HCT116 (cell line): ENCODE measurements at regions not wholly inside any gene's neighbourhood (a gene's known extent, or its start where the extent isn't known, plus 50 kb on each side); places are given as distances from the start of the nearest gene placed in this dataset.

ENCODE experiments used
- ATAC-seq: fragments of 200-7000 bp; cut with Tn5 transposase; 2 replicates; pipeline ENCODE4 v1.9.1; 2020; ENCODE audit warnings: mild to moderate bottlenecking, moderate library complexity
- BruUV-seq: library from RNA; stranded (reverse); fragments of 400-500 nt; replicated peaks from 2 replicates; lab custom pipeline; 2021; lab: Mats Ljungman, UMichigan
- CTCF ChIA-PET: fragments of 300-600 bp; sonication (Branson Sonifier 250); formaldehyde crosslinking; loops from one replicate; lab custom pipeline; 2021; ENCODE audit warnings: antibody characterized with exemption; lab: Charles Lee
- POLR2A ChIA-PET: fragments of 300-600, 350-600 bp; sonication (Branson Sonifier 250); formaldehyde crosslinking; loops from one replicate; lab custom pipeline; 2021; ENCODE audit warnings: antibody characterized with exemption; lab: Charles Lee
- RAD21 ChIA-PET, 2 experiments: fragments of 300-600 bp; sonication (Branson Sonifier 250); formaldehyde crosslinking; loops; one replicate each; lab custom pipeline; 2023; ENCODE audit warnings: low total read pairs in 2 of 2; ENCODE audit not compliant: uncharacterized antibody in 2 of 2, unreplicated experiment in 2 of 2, low non-redundant PET in 1 of 2; lab: Charles Lee
- DNase-seq: peaks from one replicate; pipeline ENCODE4 v3.0.0-alpha.2; 2010; ENCODE audit warnings: low read depth, low spot score
- H2AFZ ChIP-seq: fragments of 200-600 bp; shearing (Covaris generic), sonication (generic); 2 replicates; pipeline ENCODE4 v1.6.1; 2017; ENCODE audit warnings: low read depth, mixed run types, mixed read lengths, antibody characterized with exemption, low read length; ENCODE audit not compliant: poor library complexity, severe bottlenecking
- H3K27ac ChIP-seq: 2 replicates; pipeline ENCODE4 v1.5.1; 2012; ENCODE audit warnings: low read depth, low read length
- H3K27me3 ChIP-seq: fragments of 200-600 bp; sonication (generic); 2 replicates; pipeline ENCODE4 v1.6.1; 2016; ENCODE audit warnings: mixed run types, low read length, mixed read lengths; ENCODE audit not compliant: insufficient read depth
- H3K36me3 ChIP-seq, 2 experiments: fragments of 200-500 bp in 1 of 2; fragments of 200-600 bp in 1 of 2; sonication (Bioruptor generic) in 1 of 2; sonication (generic) in 1 of 2; 2 replicates each; pipeline versions ENCODE4 v1.5.1 to v1.6.1; 2014 to 2016; ENCODE audit warnings: low read length in 2 of 2, inconsistent platforms in 1 of 2, mixed read lengths in 1 of 2, mixed run types in 1 of 2; ENCODE audit not compliant: insufficient read depth in 2 of 2, control insufficient read depth in 1 of 2
- H3K4me1 ChIP-seq, 2 experiments: fragments of 200-600 bp in 1 of 2; sonication (generic) in 1 of 2; 2 replicates each; pipeline versions ENCODE4 v1.5.1 to v1.6.1; 2012 to 2017; ENCODE audit warnings: low read length in 2 of 2, inconsistent platforms in 1 of 2, mild to moderate bottlenecking in 1 of 2, mixed read lengths in 1 of 2, mixed run types in 1 of 2, moderate library complexity in 1 of 2; ENCODE audit not compliant: insufficient read depth in 2 of 2, control insufficient read depth in 1 of 2
- H3K4me2 ChIP-seq: fragments of 200-600 bp; sonication (generic); 2 replicates; pipeline ENCODE4 v1.6.1; 2017; ENCODE audit warnings: mixed run types, low read length, mixed read lengths
- H3K4me3 ChIP-seq, 2 experiments: fragments of 200-600 bp in 1 of 2; sonication (generic) in 1 of 2; replicated peaks in 1 of 2; 2 replicates each; pipeline ENCODE4 v1.5.1; 2011 to 2016; ENCODE audit warnings: low read length in 2 of 2, control low read depth in 1 of 2, low read depth in 1 of 2, mild to moderate bottlenecking in 1 of 2, mixed read lengths in 1 of 2, mixed run types in 1 of 2
- H3K79me2 ChIP-seq: fragments of 200-600 bp; sonication (generic); 2 replicates; pipeline ENCODE4 v1.6.1; 2017; ENCODE audit warnings: mild to moderate bottlenecking, mixed run types, low read length, moderate library complexity, mixed read lengths; ENCODE audit not compliant: insufficient read depth
- H3K9ac ChIP-seq: fragments of 200-600 bp; sonication (generic); 2 replicates; pipeline ENCODE4 v1.6.1; 2016; ENCODE audit warnings: low read length, mixed read lengths
- H3K9me2 ChIP-seq: fragments of 200-600 bp; sonication (generic), shearing (Covaris generic); 2 replicates; pipeline ENCODE4 v1.6.1; 2017; ENCODE audit warnings: mixed run types, mild to moderate bottlenecking, moderate library complexity; ENCODE audit not compliant: insufficient read depth
- H3K9me3 ChIP-seq, 2 experiments: fragments of 200-500 bp in 1 of 2; fragments of 200-600 bp in 1 of 2; sonication (Bioruptor generic) in 1 of 2; sonication (generic) in 1 of 2; 2 replicates each; pipeline ENCODE4 v1.6.1; 2014 to 2017; ENCODE audit warnings: low read length in 2 of 2, mixed read lengths in 2 of 2, inconsistent platforms in 1 of 2, low read depth in 1 of 2, mild to moderate bottlenecking in 1 of 2, mixed run types in 1 of 2, moderate library complexity in 1 of 2; ENCODE audit not compliant: control insufficient read depth in 1 of 2, insufficient read depth in 1 of 2
- H4K20me1 ChIP-seq: fragments of 200-600 bp; sonication (generic), shearing (Covaris generic); 2 replicates; pipeline ENCODE4 v1.6.1; 2017; ENCODE audit warnings: mixed run types, mild to moderate bottlenecking, moderate library complexity; ENCODE audit not compliant: insufficient read depth
- EGR1 ChIP-seq: IDR thresholded peaks from 2 replicates; pipeline ENCODE4 v1.6.1; 2012; ENCODE audit warnings: low read depth
- ELF1 ChIP-seq: IDR thresholded peaks from 2 replicates; pipeline ENCODE4 v1.6.1; 2012; ENCODE audit warnings: low read depth, borderline replicate concordance
- EZH2 ChIP-seq: fragments of 200-600 bp; sonication (generic); IDR thresholded peaks from 2 replicates; pipeline ENCODE4 v1.6.1; 2017; ENCODE audit warnings: antibody characterized with exemption, mixed run types
- JUND ChIP-seq: IDR thresholded peaks from 2 replicates; pipeline ENCODE4 v1.6.1; 2012
- POLR2A ChIP-seq: IDR thresholded peaks from 2 replicates; pipeline ENCODE4 v1.7.0; 2011; ENCODE audit warnings: borderline replicate concordance; ENCODE audit not compliant: insufficient read depth, insufficient read length; ENCODE audit errors: extremely low read depth
- POLR2AphosphoS5 ChIP-seq: IDR thresholded peaks from 2 replicates; pipeline ENCODE4 v1.6.1; 2011; ENCODE audit warnings: mild to moderate bottlenecking, low read depth, low read length, moderate library complexity
- SIN3A ChIP-seq: IDR thresholded peaks from 2 replicates; pipeline ENCODE4 v1.6.1; 2012; ENCODE audit warnings: low read depth
- YY1 ChIP-seq: IDR thresholded peaks from 2 replicates; pipeline ENCODE4 v1.6.1; 2011; ENCODE audit warnings: low read length, low read depth, moderate library complexity, mild to moderate bottlenecking; ENCODE audit not compliant: insufficient replicate concordance; ENCODE audit errors: extremely low read depth
- ZFX ChIP-seq: fragments of 450-650 bp; IDR thresholded peaks from 2 replicates; pipeline ENCODE4 v1.6.1; 2017
- ZNF274 ChIP-seq: fragments of 200-500 bp; sonication (Bioruptor generic); IDR thresholded peaks from 2 replicates; pipeline ENCODE4 v1.6.1; 2014; ENCODE audit warnings: mild to moderate bottlenecking, low read depth, low read length, inconsistent platforms
- intact Hi-C: fragments of 100-400 bp; cut with micrococcal nuclease; formaldehyde crosslinking; loops from 2 replicates; pipeline ENCODE4 v1.10.0; 2022
- TF ChIP-seq, protein P1 (sequence below): IDR thresholded peaks from 2 replicates; pipeline ENCODE4 v1.6.1; 2011; ENCODE audit warnings: mild to moderate bottlenecking, low read length, moderate library complexity; ENCODE audit not compliant: insufficient replicate concordance; ENCODE audit errors: extremely low read depth
- TF ChIP-seq, protein P2 (sequence below): IDR thresholded peaks from 2 replicates; pipeline ENCODE4 v1.6.1; 2012
- TF ChIP-seq, protein P3 (sequence below), 3 experiments: fragments of 200-600 bp in 1 of 3; sonication (generic) in 1 of 3; IDR thresholded peaks in 2 of 3; conservative IDR thresholded peaks in 1 of 3; 2 replicates each; pipeline ENCODE4 v1.5.1; 2012 to 2017; ENCODE audit warnings: low read depth in 2 of 3, low read length in 2 of 3, antibody characterized with exemption in 1 of 3, borderline replicate concordance in 1 of 3, control low read depth in 1 of 3, mild to moderate bottlenecking in 1 of 3, mixed read lengths in 1 of 3, mixed run types in 1 of 3, moderate library complexity in 1 of 3; ENCODE audit not compliant: insufficient read depth in 1 of 3
- TF ChIP-seq, protein P4 (sequence below): IDR thresholded peaks from 2 replicates; pipeline ENCODE4 v1.6.1; 2012

DNA sequence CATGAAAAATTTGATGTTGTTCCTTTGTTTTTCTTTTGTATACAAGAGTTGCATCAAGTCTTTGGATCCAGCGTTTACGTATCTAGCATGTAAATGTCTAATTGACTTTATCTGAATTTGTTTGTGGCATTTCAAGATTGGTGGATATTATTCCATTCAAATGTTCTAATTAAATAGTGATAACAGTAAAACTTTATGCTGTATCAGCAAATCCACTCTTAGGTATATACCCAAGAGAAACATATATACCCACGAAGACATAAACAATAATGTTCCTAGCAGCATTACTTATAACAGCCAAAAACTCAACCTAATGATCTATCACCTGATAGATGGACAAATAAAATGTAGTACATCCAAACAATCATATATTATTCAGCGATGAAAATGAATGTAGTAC, 579.4 kb upstream of the LRATD1 start:
- Histone ChIP-seq H3K27me3 (no peaks in the 10 kb centered on the region), H3K36me3 (no peaks in the 10 kb centered on the region), H2AFZ (no peak overlapping the region), H3K9ac (no peak overlapping the region), H3K4me3 (no peak overlapping the region), H3K79me2 (no peaks in the 10 kb centered on the region), H4K20me1 (no peaks in the 10 kb centered on the region), H3K9me2 (no peaks in the 10 kb centered on the region), H3K27ac (no peak overlapping the region), H3K9me3 (peaks cover 9 to 20% of the 10 kb centered on the region in 2 experiments; a peak in 2 of 4 replicates), H3K4me2 (no peak overlapping the region), H3K4me1 (no peaks in the 10 kb centered on the region)
- TF ChIP-seq POLR2A (no peak), JUND (no peak), ZNF274 (no peak), EGR1 (no peak), ZFX (no peak), SIN3A (no peak), ELF1 (no peak), YY1 (no peak), EZH2 (no peak), POLR2AphosphoS5 (no peak)
- TF ChIP-seq, protein P1, sequence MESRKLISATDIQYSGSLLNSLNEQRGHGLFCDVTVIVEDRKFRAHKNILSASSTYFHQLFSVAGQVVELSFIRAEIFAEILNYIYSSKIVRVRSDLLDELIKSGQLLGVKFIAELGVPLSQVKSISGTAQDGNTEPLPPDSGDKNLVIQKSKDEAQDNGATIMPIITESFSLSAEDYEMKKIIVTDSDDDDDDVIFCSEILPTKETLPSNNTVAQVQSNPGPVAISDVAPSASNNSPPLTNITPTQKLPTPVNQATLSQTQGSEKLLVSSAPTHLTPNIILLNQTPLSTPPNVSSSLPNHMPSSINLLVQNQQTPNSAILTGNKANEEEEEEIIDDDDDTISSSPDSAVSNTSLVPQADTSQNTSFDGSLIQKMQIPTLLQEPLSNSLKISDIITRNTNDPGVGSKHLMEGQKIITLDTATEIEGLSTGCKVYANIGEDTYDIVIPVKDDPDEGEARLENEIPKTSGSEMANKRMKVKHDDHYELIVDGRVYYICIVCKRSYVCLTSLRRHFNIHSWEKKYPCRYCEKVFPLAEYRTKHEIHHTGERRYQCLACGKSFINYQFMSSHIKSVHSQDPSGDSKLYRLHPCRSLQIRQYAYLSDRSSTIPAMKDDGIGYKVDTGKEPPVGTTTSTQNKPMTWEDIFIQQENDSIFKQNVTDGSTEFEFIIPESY: no peak
- TF ChIP-seq, protein P2, sequence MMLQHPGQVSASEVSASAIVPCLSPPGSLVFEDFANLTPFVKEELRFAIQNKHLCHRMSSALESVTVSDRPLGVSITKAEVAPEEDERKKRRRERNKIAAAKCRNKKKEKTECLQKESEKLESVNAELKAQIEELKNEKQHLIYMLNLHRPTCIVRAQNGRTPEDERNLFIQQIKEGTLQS: no peak
- TF ChIP-seq, protein P3, sequence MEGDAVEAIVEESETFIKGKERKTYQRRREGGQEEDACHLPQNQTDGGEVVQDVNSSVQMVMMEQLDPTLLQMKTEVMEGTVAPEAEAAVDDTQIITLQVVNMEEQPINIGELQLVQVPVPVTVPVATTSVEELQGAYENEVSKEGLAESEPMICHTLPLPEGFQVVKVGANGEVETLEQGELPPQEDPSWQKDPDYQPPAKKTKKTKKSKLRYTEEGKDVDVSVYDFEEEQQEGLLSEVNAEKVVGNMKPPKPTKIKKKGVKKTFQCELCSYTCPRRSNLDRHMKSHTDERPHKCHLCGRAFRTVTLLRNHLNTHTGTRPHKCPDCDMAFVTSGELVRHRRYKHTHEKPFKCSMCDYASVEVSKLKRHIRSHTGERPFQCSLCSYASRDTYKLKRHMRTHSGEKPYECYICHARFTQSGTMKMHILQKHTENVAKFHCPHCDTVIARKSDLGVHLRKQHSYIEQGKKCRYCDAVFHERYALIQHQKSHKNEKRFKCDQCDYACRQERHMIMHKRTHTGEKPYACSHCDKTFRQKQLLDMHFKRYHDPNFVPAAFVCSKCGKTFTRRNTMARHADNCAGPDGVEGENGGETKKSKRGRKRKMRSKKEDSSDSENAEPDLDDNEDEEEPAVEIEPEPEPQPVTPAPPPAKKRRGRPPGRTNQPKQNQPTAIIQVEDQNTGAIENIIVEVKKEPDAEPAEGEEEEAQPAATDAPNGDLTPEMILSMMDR (IDR thresholded peaks at IDR 0.05 in 2 of 3, conservative IDR thresholded peaks at IDR 0.05 in 1 of 3; ENCODE audit: borderline replicate concordance in 1 of 3, insufficient read depth in 1 of 3, low read depth in 2 of 3, low read length in 2 of 3): no peak
- TF ChIP-seq, protein P4, sequence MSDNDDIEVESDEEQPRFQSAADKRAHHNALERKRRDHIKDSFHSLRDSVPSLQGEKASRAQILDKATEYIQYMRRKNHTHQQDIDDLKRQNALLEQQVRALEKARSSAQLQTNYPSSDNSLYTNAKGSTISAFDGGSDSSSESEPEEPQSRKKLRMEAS: no peak
- RAD21 ChIA-PET: no interaction called here
- CTCF ChIA-PET: no interaction called here
- DNase-seq (no peak), ATAC-seq (no peak)
- POLR2A ChIA-PET: no interaction called here
- BruUV-seq: no TSS peak
- intact Hi-C loops: no loop called here
